HG03135 (cell line): ENCODE measurements at regions not wholly inside any gene's neighbourhood (a gene's known extent, or its start where the extent isn't known, plus 50 kb on each side); places are given as distances from the start of the nearest gene placed in this dataset.
"Not testable (repeated sequence)": the region's sequence is repeated elsewhere in the genome, so short reads cannot be mapped to it uniquely, and the experiment has no call there.

Experiments
- ATAC-seq: cut with Tn5 transposase; IDR thresholded peaks from one replicate; pipeline ENCODE4 v1.9.1; 2021; ENCODE audit warnings: mild to moderate bottlenecking, moderate library complexity; ENCODE audit not compliant: unreplicated experiment

DNA sequence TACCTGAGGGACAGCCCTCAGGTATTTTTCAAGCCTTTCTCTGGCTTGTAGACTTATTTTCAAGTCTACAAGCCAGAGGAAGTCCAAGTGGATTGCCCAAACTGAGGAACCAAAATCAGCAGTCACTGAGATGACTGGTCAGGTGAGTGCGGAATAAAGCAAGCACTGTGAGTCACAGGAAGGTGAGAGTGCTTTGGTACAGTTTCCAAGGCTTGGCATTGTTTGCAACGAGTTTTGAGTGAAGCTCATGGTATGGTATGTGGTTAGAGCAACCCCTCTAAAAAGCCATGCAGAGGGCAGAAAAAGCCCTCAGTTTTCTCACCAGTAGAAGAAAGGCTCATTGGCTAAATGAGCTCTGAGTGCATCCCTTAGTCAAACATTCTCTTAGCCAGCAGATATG is 112.8 kb upstream of the EOLA2 start:
- ATAC-seq, result no peak

DNA sequence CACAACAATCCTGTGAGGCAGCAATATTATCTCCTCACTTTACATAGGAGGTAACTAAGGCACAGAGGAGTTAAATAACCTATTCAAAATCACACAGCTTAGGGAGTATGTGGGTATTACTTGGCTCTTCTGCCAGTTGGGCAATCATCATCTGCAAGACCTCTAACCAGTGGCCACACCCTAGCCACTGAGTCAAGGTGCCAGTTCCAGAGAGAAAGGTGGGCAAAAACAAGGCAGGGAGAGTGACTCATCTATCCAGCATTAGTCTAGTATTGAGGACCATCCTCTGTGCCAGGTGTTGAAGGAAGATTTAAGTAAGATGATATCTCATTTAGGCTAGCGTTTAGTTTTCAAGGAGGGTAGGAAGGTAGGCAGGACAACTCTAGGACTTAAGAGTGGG is 113.9 kb upstream of the EOLA2 start:
- ATAC-seq, result no peak

DNA sequence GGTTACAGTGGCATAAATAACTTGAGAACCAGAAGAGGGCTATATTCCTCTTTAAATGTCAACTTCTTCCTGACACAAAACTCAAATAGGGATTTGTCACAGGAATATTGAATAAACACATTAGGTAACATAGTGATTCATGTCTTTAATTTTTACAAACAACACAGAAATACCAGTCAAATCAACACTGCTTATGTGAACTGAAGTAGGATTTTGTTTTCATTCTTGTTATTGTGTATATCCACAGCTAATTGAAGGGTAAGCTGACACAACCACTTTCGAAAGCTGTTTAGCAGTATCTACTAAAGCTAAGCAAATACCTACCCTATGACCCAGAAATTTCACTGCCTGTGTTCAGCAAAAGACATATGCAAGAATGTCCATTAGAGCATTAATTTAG is 120.4 kb upstream of the EOLA2 start:
- ATAC-seq, result no peak

DNA sequence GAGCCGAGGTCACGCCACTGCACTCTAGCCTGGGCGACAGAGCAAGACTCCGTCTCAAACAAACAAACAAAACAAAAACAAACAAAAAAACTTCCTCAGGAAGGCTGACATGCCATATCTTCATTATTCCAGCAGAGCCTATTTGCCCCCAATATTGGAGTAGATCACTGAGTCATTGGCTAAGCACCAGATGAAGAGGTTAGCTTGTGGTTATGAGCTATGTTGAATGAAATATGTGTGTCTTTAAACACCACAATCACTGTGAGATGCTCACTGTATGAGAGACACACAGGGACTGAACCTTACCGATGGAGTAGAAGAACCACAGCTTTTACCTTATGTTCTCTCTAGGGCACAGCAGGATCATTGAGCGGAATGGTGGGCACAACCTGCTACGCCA is 122.1 kb upstream of the EOLA2 start:
- ATAC-seq, result no peak

DNA sequence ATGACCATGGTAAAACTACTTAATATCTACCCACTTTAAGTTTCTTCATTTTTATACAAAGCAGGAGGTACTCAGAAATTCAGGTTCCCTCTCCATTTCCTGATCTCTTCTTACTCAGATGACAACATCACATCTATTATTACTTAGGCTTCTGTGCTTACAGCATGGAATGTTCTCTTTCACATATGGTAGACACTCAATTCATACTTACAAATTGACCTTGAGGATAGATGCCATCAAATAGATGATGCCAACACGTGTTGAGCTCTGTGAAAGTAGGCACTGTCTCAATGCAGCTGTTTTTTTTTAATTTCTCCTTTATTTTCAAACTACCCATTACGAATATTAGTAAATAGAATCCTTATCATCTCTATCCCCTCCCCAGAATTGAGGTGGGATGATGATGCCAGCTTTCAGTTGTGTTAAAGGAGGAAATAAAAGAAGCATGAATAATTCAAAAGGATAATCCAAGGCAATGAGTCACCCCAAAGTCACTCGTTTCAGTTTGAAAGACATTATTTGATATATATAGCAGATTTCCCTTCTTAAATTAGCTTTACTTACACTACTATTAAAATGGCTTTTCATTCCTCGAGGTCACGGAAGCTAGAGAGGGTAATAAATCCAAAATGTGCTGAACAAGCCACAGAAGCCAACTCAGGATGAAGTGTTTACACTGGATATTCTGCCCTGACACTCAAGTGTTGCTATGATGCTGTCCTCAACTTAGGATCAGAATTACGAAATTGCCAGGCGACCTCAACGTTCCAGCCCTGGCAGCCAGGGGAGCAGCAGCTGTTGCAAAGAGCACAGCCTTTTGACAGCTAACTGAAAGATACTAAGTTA is 124.2 kb upstream of the EOLA2 start:
- no peak for ATAC-seq

DNA sequence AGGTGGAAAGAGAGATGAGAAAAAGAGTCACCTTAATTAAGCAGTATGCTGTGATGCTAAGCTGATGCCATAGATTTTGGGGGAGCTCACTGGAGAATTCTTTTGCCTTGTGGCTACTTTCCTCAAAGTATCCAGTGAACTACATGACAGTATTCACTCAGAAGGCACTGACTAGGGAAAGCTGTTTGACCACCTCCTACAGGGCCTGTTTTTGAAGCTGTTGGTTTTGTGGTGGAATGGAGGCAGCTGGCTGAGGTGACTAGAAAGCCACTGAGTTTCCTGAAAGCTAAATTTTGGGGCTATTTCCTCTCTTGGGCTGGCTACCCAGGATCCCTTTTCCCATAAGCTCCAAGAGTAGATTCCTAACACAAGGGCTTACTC is 124.8 kb upstream of the EOLA2 start:
- ATAC-seq, result no peak

DNA sequence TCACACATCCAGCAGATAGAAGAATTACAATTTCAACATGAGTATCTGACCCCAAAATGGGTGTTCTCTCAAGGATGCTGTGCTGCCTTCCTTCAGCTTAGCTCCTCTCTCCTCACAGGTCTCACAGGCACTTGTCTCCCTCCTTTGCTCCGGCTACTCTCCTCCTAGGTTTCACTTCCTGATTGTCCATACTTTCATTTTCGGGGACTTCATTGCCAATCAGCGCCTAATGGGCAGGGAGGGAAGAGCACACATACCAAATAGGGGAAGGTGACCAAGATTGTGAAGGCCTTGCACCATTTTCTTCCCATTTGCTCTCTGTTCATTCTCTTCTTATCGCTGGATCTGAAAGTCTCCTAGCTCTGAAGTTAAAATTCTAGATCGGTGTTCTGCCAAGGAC is 125.4 kb upstream of the EOLA2 start:
- no peak for ATAC-seq

DNA sequence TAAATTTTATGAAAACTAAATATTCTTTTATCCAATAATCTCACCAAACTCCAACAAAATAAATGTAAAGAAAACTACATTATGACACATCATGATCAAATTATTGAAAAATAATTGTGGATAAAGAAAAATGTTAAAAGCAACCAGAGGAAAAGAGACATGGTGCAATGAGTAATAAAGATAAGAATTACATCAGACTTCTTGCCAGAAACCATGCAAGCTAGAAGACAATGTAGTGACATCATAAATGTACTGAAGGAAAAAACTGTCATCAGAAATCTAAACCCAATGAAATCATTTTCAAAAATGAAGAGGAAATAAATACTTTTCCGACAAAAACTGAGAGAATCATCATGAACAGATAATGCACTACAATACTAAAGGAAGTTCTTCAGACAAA is 135.9 kb upstream of the EOLA2 start:
- ATAC-seq, result no peak

DNA sequence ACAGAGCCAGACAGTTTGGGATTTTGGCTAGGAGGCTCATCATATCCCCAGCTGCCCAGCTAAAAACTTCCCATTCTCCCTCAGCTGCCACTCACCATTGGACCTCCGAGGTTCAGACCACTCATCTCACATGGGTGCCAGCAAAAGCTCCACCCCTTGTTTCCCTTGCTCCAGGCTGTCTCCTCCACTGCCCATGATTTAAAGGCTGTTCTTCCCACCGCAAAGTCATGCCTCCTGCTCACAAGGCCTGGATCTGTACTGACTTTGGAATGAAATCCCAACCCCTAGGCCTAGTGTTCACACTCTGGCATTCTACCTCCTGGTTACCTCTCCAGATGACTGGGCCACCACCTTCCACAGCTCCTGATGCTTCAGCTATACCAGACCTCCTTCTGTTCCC is 142.2 kb upstream of the EOLA2 start:
- no peak for ATAC-seq

DNA sequence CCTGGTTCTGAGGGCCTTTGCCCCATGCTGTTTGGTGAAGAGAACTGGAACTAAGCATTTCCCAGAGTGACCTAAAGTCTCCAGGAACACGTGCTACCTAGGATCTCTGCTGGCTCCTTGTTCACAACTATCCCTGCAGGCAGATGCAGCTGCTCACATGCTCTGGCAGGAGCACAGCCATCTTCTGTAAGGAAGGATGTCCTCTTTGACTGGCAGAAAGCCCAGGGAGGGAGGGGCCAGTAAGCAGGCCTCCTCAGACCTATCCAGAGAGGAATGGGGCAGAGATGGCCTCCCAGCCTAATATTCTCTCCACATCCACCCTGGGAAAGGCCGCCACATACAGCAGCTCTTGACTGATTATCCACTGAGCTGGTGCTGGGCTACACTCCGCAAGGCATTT is 142.8 kb upstream of the EOLA2 start:
- ATAC-seq, result no peak

DNA sequence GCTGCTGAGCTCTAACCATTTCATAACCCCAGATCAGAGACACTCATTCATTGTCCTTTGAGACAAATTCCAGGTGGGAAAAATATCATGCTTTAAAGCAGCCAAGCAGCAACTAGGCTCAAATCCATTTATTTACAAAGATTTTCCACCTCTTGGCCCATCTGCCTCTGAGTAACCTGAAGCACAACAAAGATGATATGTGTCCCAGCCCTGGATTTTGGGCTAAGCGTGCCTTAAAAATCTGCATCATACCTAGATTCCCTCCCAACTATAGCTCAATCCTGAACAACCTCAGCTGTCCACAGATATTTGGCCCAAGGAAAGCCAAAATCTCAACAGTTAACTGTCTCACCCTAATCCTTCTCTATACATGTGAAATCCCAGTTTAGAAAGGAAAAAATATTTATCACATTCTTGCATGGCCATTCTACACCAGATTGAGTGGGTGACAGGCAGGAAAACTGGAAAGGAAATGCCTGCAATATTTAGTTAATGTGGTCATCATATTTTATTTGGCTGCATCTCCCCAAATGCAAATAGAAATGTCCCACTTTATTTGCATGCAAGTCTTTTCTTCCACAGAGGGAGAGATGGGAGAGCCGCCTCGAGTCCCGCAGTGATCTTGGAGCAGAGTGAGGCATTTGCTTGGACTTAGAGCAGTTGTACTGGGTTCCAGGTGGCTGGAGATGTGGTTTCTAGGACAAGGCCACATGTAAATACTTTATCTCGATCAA is 146.4 kb upstream of the EOLA2 start:
- no peak for ATAC-seq

DNA sequence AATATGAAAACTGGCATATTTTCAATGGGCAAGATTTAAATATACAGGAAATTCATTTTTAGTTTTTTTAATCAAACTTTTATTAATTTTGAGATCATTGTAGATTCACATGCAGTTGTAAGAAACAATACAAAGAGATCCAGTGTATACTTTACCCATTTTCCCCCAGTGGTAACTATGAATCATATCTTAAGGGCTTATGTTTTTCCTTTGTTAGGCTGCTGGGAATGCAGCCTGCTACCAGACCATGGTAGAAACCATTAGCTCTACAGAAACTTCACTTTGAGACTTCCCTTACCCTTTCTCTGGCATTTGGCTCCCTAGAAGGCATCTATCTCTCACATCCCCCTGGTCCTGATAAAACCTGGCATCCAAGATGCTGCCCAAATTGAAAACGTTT is 147.6 kb upstream of the EOLA2 start:
- ATAC-seq, result no peak

DNA sequence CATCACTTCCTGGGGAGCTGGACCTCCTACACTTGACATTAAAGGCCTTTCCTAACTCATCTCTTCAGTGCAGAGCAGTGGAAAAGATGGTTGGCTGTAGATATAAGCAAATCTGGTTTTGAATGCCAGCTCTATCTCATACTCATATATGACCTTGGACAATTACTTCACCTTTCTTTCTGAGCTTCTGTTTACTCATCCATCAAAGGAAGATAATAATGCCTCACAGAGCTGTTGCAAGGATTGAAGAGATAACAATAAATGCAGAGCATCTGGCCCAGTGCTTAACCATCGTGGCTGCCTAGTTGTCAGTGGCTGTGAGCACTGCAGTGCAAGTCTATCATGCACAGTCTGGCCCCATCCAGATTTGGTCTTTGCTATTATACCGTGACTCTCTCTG is 148.1 kb upstream of the EOLA2 start:
- no peak for ATAC-seq

DNA sequence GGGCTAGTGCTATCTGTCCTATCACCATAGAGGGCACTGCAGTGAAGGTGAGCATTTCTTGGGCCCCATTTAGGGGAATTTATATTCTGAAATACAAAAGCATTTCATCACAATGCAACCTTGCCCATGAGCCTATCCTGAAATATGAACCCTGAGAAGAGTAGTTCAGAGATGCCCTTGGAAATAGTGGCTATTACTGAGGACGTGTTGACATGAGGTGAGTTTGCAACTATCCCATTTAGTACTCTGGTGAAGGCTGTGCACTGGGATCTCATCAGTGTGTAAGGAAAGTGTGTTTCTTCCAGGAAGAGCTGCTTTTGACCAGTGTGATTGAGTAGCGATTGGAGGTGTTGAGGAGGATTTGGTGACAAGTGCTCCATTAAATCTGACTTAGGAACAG is 149.3 kb upstream of the EOLA2 start:
- ATAC-seq, result no peak

DNA sequence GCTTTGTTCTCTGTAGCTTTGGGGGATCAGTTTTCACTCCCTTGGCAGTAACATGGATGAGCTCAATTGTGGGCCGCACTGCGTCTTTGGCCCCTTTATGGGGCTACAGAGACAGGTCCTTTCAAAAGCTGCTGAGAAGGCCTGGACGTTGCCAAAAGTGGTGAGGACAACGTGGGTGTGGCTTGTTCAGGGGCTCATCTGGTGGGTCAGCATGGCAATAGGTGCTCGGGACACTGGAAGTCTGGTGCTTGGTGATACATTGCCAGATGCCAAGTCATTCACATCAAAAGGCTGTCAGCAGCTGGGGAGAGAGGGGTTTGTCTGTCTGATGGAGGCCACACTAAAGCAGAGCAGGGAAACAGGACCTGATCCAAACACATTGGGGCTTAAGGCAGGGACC is 149.8 kb upstream of the EOLA2 start:
- no peak for ATAC-seq

DNA sequence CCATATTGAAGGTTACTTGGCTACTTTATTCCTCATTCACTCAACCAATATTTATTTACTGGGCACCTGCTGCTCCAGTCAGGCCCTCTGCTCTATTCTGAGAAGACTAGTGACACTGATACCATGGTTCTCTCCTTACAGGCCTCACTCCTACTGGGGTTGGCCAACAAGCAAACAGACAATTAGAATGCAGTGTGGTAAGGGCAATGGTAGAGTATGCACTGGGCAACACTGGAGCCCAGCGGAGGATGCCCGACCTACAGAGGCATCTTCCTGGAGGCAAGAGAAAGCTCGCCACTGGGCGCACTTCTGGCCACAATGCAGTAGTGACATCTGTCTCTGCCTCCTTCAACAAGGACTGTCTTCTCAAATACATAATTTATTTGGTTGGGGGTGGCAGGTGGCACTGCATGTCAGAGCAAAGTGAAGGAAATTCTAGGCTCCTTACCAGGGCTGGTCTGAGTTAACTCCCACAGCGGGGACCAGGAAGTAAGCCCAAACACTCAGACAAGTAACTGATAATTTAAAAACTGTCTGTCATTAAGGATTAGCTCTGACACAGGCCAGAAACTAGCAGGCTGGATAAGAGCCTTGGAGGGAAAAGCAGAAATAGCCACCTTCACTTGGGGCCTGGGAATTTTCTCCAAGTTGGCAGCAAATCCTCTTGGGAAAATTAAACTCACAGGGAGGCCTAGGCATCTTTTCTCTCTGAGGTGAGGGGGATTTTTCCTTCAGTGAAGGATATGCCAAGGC is 150.7 kb upstream of the EOLA2 start:
- no peak for ATAC-seq

DNA sequence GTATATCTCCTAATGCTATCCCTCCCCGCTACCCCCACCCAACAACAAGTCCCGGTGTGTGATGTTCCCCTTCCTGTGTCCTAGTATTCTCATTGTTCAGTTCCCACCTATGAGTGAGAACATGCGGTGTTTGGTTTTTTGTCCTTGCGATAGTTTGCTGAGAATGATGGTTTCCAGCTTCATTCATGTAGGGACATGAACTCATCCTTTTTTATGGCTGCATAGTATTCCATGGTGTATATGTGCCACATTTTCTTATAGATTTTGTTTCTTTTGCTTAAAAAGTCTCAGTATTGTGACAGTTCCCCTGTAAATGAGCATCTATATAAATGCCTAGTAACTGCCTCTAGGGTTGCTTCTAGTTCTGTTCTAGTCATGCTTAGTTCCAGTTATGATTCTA is 153.0 kb upstream of the EOLA2 start:
- not testable (repeated sequence) for ATAC-seq

DNA sequence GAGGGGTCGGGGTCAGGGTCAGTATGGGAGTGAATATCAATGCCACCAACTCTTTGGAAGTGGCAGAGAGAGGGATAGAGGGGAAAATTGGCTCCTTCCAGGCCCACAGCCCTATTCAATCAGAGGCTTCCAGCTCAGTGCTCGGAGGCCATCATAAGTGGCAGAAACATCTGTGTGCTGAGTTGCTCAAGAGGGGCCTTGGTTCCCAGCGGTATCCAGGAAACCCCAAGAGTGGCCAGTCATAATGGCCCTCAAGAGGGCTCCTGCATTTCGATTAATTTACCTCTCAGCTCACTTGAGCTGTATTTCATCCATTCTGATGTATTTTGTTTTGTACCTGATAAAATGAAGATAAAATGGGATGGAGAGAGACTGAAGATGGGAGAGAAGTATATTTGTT is 154.3 kb upstream of the EOLA2 start:
- no peak for ATAC-seq

DNA sequence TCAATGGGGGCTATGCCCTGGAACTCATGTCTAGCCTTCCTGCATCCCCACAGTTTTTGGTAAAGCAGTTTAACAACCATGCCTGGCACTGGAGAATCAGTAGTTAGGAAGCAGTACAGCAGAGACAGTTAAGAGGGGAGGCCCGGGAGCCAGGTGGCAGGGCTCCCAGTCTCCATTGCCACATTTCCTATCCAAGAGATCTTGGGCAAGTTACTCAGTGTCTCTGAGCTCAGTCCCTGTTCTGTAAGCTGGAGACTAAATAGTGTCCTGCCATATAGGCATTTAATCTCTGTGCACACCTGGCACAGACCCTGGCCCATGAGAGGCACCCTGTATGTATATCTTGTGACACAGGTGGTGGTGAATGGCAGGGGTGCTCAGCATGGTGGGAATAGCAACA is 156.1 kb upstream of the EOLA2 start:
- ATAC-seq, result no peak

DNA sequence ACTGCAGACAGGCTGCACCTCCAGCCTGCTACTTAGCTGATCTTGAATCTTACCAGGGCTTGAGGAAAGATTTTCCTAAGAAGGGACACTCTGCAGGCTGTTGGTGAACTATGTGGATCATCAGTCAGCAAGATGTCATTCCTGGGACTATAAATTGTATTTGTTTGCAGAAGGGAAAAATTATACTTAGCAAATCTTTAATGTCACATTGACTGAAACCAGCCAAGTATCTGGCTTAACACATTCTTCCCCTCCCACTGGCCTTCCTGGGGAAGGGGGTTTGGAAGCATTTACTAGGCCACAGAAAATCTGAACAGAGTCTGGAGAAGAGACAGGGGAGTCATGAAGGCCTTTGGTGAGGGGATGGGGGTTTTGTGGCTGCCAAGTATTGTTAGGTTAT is 156.7 kb upstream of the EOLA2 start:
- no peak for ATAC-seq

DNA sequence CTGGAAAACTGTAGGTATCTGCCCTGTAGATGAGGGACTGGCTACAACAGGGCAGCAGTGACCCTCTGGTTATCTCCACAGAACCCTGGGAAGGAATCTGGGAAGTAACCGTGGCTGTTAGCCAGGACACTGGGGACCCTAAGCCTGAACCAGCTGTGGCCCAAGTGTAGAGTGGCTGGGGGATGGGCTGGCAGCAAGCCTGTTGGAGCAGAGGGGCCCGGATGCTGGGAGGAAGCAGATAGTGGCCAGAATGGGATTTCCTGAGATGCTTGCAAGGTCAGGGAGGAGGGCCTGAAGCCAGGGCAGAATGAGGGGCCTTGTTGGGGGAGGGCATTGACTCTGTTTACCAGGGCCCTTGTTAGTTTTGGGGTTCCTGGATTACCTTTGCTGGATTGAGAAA is 161.0 kb upstream of the EOLA2 start:
- ATAC-seq, result no peak

DNA sequence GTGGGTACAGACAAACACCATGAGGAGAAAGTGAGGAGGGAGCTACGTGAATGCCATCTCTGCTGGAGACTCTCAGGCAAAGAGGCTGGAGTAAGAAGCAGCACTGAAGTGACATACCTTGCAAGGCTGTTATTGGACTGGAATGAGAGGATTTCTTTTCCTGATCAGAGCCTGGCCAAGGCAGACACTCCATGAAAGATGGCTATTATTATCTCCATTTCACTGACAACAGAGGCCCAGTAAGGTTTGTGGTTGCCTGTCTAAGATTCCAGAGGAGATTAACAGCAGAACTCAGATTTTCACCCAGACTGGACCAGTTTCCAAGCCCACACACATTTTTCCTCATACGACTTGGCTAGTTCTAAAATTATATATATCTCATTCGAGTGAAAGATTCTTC is 162.0 kb upstream of the EOLA2 start:
- ATAC-seq, result no peak
